ENCODE measurements at regions not wholly inside any gene's neighbourhood (a gene's known extent, or its start where the extent isn't known, plus 50 kb on each side); places are given as distances from the start of the nearest gene placed in this dataset.

GRCh38 chr4:62533573-62533972 is 1333.4 kb downstream of the ADGRL3 start:
- ChIA-PET POLR2A (no interaction called here), CTCF (no interaction called here)
- H3K27ac ChIP-seq (ENCODE audit: low read depth in 1 of 2, low read length in 2 of 2), result no peak overlapping the region
- Mint-ChIP-seq H3K27ac (no peak overlapping the region), H3K36me3 (ENCODE audit: low read depth) (no peaks in the 10 kb centered on the region), H3K4me3 (no peak overlapping the region), H3K27me3 (no peaks in the 10 kb centered on the region), H3K9me3 (peaks cover 23% of the 10 kb centered on the region), H3K4me1 (ENCODE audit: low read depth) (no peaks in the 10 kb centered on the region)
- intact Hi-C loops (cut with DNase I, micrococcal nuclease), result no loop called here
- no peaks in the 10 kb centered on the region for H3K4me1 ChIP-seq (ENCODE audit: insufficient read depth, low read length)
- no peaks in the 10 kb centered on the region for H3K36me3 ChIP-seq (ENCODE audit: insufficient read depth, low read length)
- DNase-seq (no peak), ATAC-seq (ENCODE audit: poor library complexity) (no peak)
- no peaks in the 10 kb centered on the region for H3K27me3 ChIP-seq (ENCODE audit: control insufficient read depth in 1 of 2, insufficient read depth in 2 of 2, low read length in 2 of 2)
- no peak for TF ChIP-seq CTCF (IDR thresholded peaks at IDR 0.05)
- H3K9me3 ChIP-seq (ENCODE audit: control insufficient read depth in 1 of 2, insufficient read depth in 1 of 2, low read length in 2 of 2), result peaks cover 4 to 6% of the 10 kb centered on the region in 2 experiments
- no peak overlapping the region for H3K4me3 ChIP-seq (ENCODE audit: low read length)

GRCh38 chr4:62531731-62532130 is 1331.6 kb downstream of the ADGRL3 start:
- no peak overlapping the region for H3K4me3 Mint-ChIP-seq
- intact Hi-C loops (cut with DNase I, micrococcal nuclease), result no loop called here
- Histone ChIP-seq H3K9me3 (ENCODE audit: control insufficient read depth in 1 of 2, insufficient read depth in 1 of 2, low read length in 2 of 2) (peaks cover 4 to 7% of the 10 kb centered on the region in 2 experiments), H3K27ac (ENCODE audit: low read depth in 1 of 2, low read length in 2 of 2) (no peak overlapping the region), H3K27me3 (ENCODE audit: control insufficient read depth in 1 of 2, insufficient read depth in 2 of 2, low read length in 2 of 2) (no peaks in the 10 kb centered on the region), H3K36me3 (ENCODE audit: insufficient read depth, low read length) (no peaks in the 10 kb centered on the region), H3K4me3 (ENCODE audit: low read length) (no peak overlapping the region), H3K4me1 (ENCODE audit: insufficient read depth, low read length) (no peaks in the 10 kb centered on the region)
- no peak for TF ChIP-seq CTCF (IDR thresholded peaks at IDR 0.05)
- H3K27me3 Mint-ChIP-seq, result no peaks in the 10 kb centered on the region
- ATAC-seq (ENCODE audit: poor library complexity) (no peak), DNase-seq (no peak)
- H3K4me1 Mint-ChIP-seq (ENCODE audit: low read depth), result no peaks in the 10 kb centered on the region
- H3K9me3 Mint-ChIP-seq, result peaks cover 24% of the 10 kb centered on the region
- CTCF ChIA-PET, result no interaction called here
- no peaks in the 10 kb centered on the region for H3K36me3 Mint-ChIP-seq (ENCODE audit: low read depth)
- H3K27ac Mint-ChIP-seq, result no peak overlapping the region
- POLR2A ChIA-PET, result no interaction called here

- intact Hi-C loops (cut with DNase I, micrococcal nuclease), result no loop called here
- no peaks in the 10 kb centered on the region for H3K4me1 ChIP-seq (ENCODE audit: insufficient read depth, low read length)
- H3K36me3 Mint-ChIP-seq (ENCODE audit: low read depth), result no peaks in the 10 kb centered on the region
- H3K27ac Mint-ChIP-seq, result no peak overlapping the region
- no peaks in the 10 kb centered on the region for H3K27me3 Mint-ChIP-seq
- H3K4me3 Mint-ChIP-seq, result no peak overlapping the region
- POLR2A ChIA-PET, result no interaction called here
- CTCF ChIA-PET, result no interaction called here
- peaks cover 24% of the 10 kb centered on the region for H3K9me3 Mint-ChIP-seq
- DNase-seq (no peak), ATAC-seq (ENCODE audit: poor library complexity) (no peak)
- H3K36me3 ChIP-seq (ENCODE audit: insufficient read depth, low read length), result no peaks in the 10 kb centered on the region
- peaks cover 4 to 10% of the 10 kb centered on the region in 2 experiments for H3K9me3 ChIP-seq (ENCODE audit: control insufficient read depth in 1 of 2, insufficient read depth in 1 of 2, low read length in 2 of 2)
- no peak overlapping the region for H3K27ac ChIP-seq (ENCODE audit: low read depth in 1 of 2, low read length in 2 of 2)
- no peaks in the 10 kb centered on the region for H3K27me3 ChIP-seq (ENCODE audit: control insufficient read depth in 1 of 2, insufficient read depth in 2 of 2, low read length in 2 of 2)
- no peak overlapping the region for H3K4me3 ChIP-seq (ENCODE audit: low read length)
- H3K4me1 Mint-ChIP-seq (ENCODE audit: low read depth), result no peaks in the 10 kb centered on the region
- no peak for TF ChIP-seq CTCF (IDR thresholded peaks at IDR 0.05)
Observed at GRCh38 chr4:62531264-62531663, 1331.1 kb downstream of the ADGRL3 start.

Measured in CD4-positive, alpha-beta T cell (primary cell).